Sigmoid colon (tissue), 6 donors: ENCODE measurements at regions not wholly inside any gene's neighbourhood (a gene's known extent, or its start where the extent isn't known, plus 50 kb on each side); places are given as distances from the start of the nearest gene placed in this dataset.
A peak's percentile ranks its signal among the peaks of the same experiment; 100 is the strongest.

Experiments used
- DNase-seq: peaks from one replicate; pipeline ENCODE4 v3.0.0-alpha.2; 2019
- H3K27ac ChIP-seq, 4 donors: fragments of 200-600 bp; sonication (generic); one replicate each; pipeline ENCODE4 v1.5.1; 2016 to 2019; ENCODE audit warnings: mild to moderate bottlenecking in 1 of 4
- H3K27me3 ChIP-seq, 3 donors: fragments of 200-600 bp; sonication (generic); one replicate each; pipeline ENCODE4 v1.5.1; 2019; ENCODE audit warnings: mild to moderate bottlenecking in 1 of 3
- H3K36me3 ChIP-seq, 4 donors: fragments of 200-600 bp; sonication (generic); one replicate each; pipeline ENCODE4 v1.5.1; 2016 to 2019
- H3K4me1 ChIP-seq, 4 donors: fragments of 200-600 bp; sonication (generic); one replicate each; pipeline ENCODE4 v1.5.1; 2017 to 2019
- H3K4me3 ChIP-seq, 4 donors: fragments of 200-600 bp; sonication (generic); one replicate each; pipeline ENCODE4 v1.5.1; 2017 to 2019; ENCODE audit warnings: mild to moderate bottlenecking in 2 of 4, moderate library complexity in 1 of 4
- H3K9me3 ChIP-seq, 4 donors: fragments of 200-600 bp in 3 of 4; sonication (generic) in 3 of 4; one replicate each; pipeline versions ENCODE4 v1.5.1 to v1.6.1; 2013 to 2019
- EP300 ChIP-seq, 4 donors: sonication (generic); formaldehyde crosslinking; IDR thresholded peaks; one replicate each; pipeline ENCODE4 v1.6.1; 2017; ENCODE audit warnings: antibody characterized with exemption in 4 of 4
- POLR2A ChIP-seq, 2 donors: fragments of 450-650 bp; IDR thresholded peaks; one replicate each; pipeline ENCODE4 v1.6.1; 2016; ENCODE audit warnings: antibody characterized with exemption in 2 of 2, mild to moderate bottlenecking in 2 of 2, moderate library complexity in 2 of 2
- POLR2AphosphoS5 ChIP-seq, 4 donors: sonication (generic); formaldehyde crosslinking; IDR thresholded peaks; one replicate each; pipeline ENCODE4 v1.6.1; 2017; ENCODE audit warnings: antibody characterized with exemption in 4 of 4
- WGBS, 2 donors: extraction: QIAGEN DNeasy Blood & Tissue Kit; methylation state at CpG; one replicate each; pipeline ENCODE4 v1.1.7; 2013; 5-methylcytosine and 5-hydroxymethylcytosine counted together
- intact Hi-C: fragments of 100-400 bp; cut with DNase I; formaldehyde crosslinking; loops from one replicate; pipeline ENCODE4 v1.15.1; 2023
- TF ChIP-seq, protein P1 (sequence below), 4 experiments: fragments of 450-650 bp in 3 of 4; fragments of 200-600 bp in 1 of 4; IDR thresholded peaks; one replicate each; pipeline ENCODE4 v1.5.1; 2016 to 2019; ENCODE audit warnings: antibody characterized with exemption in 4 of 4, mild to moderate bottlenecking in 3 of 4, moderate library complexity in 2 of 4
- donor health status: healthy with polysubstance abuse.
- donor health status: healthy.

- DNase-seq = no peak
- no peaks in the 10 kb centered on the region for H3K9me3 ChIP-seq
- H3K27ac ChIP-seq = no peak overlapping the region
- no peaks in the 10 kb centered on the region for H3K27me3 ChIP-seq
- 85 to 93% methylated on average over 6 of the region's 6 CpGs for WGBS, 2 donors
- no peak overlapping the region for H3K4me3 ChIP-seq
- intact Hi-C loops = no loop called here
- TF ChIP-seq EP300 (IDR thresholded peaks at IDR 0.05) (no peak), POLR2A (IDR thresholded peaks at IDR 0.05) (no peak)
- no peaks in the 10 kb centered on the region for H3K36me3 ChIP-seq
- H3K4me1 ChIP-seq = peaks cover 0 to 16% (median 12%) of the 10 kb centered on the region in 4 donors
Observed at GRCh38 chr4:57499786-57500185, 389.6 kb upstream of the IGFBP7 start.

- no peak overlapping the region for H3K27ac ChIP-seq
- no peak for DNase-seq
- intact Hi-C loops = no loop called here
- no peaks in the 10 kb centered on the region for H3K27me3 ChIP-seq
- WGBS, 2 donors = 52 to 79% methylated on average over 4 of the region's 4 CpGs
- TF ChIP-seq POLR2A (IDR thresholded peaks at IDR 0.05) = no peak
- no peak for TF ChIP-seq EP300 (IDR thresholded peaks at IDR 0.05)
- no peak for TF ChIP-seq POLR2AphosphoS5 (IDR thresholded peaks at IDR 0.05)
- TF ChIP-seq, protein P1, sequence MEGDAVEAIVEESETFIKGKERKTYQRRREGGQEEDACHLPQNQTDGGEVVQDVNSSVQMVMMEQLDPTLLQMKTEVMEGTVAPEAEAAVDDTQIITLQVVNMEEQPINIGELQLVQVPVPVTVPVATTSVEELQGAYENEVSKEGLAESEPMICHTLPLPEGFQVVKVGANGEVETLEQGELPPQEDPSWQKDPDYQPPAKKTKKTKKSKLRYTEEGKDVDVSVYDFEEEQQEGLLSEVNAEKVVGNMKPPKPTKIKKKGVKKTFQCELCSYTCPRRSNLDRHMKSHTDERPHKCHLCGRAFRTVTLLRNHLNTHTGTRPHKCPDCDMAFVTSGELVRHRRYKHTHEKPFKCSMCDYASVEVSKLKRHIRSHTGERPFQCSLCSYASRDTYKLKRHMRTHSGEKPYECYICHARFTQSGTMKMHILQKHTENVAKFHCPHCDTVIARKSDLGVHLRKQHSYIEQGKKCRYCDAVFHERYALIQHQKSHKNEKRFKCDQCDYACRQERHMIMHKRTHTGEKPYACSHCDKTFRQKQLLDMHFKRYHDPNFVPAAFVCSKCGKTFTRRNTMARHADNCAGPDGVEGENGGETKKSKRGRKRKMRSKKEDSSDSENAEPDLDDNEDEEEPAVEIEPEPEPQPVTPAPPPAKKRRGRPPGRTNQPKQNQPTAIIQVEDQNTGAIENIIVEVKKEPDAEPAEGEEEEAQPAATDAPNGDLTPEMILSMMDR (IDR thresholded peaks at IDR 0.05) = no peak
- H3K4me1 ChIP-seq = peaks cover 0 to 16% (median 12%) of the 10 kb centered on the region in 4 donors
- no peak overlapping the region for H3K4me3 ChIP-seq
- H3K36me3 ChIP-seq = no peaks in the 10 kb centered on the region
- no peaks in the 10 kb centered on the region for H3K9me3 ChIP-seq
Observed at GRCh38 chr4:57498251-57498650, 388.1 kb upstream of the IGFBP7 start.

DNA sequence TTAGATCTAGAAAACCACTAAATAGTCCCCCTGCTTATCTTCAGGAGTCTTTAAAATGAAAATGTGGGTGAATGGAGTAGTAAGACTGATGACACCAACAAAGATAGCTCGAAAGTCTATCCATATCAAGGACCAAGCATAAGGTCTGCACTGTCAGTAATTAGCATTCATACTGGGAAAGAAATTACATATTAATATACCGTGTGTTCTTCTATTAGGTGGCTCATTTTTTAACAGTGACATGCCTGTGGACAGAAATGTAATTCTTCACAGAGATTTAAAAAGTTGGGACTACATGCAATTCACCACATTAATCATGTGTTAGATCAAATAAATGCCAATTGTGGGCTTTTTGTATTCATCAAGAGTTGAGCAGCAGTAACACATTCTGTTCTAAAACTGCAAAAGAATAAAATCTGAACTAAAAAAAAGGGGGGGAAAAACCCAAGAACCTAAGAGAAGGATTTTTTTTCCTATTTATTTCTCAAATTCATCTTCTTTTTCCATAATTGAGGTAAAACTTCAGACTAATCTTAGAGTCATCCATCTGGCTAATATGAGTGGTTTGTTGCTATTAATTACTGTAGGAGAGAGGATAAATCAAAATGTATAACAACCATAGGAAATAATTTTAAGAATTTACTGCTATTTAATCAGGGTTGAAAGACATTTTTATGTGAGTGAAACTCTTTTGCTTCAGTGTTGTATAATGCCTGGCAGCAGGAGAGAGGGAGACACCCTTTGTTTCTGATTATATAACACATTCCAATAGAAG, 386.7 kb upstream of the IGFBP7 start:
- Histone ChIP-seq H3K4me1 (peaks cover 0 to 16% (median 10%) of the 10 kb centered on the region in 4 donors), H3K36me3 (no peaks in the 10 kb centered on the region), H3K4me3 (no peak overlapping the region), H3K27ac (no peak overlapping the region), H3K27me3 (no peaks in the 10 kb centered on the region), H3K9me3 (no peaks in the 10 kb centered on the region)
- no peak for DNase-seq
- TF ChIP-seq EP300 (IDR thresholded peaks at IDR 0.05) (no peak), POLR2AphosphoS5 (IDR thresholded peaks at IDR 0.05) (no peak), POLR2A (IDR thresholded peaks at IDR 0.05) (no peak)
- TF ChIP-seq, protein P1 (IDR thresholded peaks at IDR 0.05) = no peak
- intact Hi-C loops = no loop called here
- WGBS, 2 donors = 20 to 37% methylated on average over 2 of the region's 2 CpGs

GRCh38 chr4:57494821-57495220, 384.6 kb upstream of the IGFBP7 start:
- H3K4me1 ChIP-seq = peaks cover 0 to 25% (median 10%) of the 10 kb centered on the region in 4 donors
- no peaks in the 10 kb centered on the region for H3K9me3 ChIP-seq
- intact Hi-C loops = no loop called here
- H3K36me3 ChIP-seq = no peaks in the 10 kb centered on the region
- WGBS, 2 donors = 54 to 61% methylated on average over 4 of the region's 4 CpGs
- H3K27me3 ChIP-seq = no peaks in the 10 kb centered on the region
- no peak overlapping the region for H3K4me3 ChIP-seq
- peak overlapping the region in 1 of 4 donors; percentile 17 for H3K27ac ChIP-seq
- no peak for DNase-seq
- TF ChIP-seq POLR2AphosphoS5 (IDR thresholded peaks at IDR 0.05) = no peak
- TF ChIP-seq, protein P1 (IDR thresholded peaks at IDR 0.05) = no peak
- TF ChIP-seq POLR2A (IDR thresholded peaks at IDR 0.05) = no peak
- TF ChIP-seq EP300 (IDR thresholded peaks at IDR 0.05) = no peak

DNA sequence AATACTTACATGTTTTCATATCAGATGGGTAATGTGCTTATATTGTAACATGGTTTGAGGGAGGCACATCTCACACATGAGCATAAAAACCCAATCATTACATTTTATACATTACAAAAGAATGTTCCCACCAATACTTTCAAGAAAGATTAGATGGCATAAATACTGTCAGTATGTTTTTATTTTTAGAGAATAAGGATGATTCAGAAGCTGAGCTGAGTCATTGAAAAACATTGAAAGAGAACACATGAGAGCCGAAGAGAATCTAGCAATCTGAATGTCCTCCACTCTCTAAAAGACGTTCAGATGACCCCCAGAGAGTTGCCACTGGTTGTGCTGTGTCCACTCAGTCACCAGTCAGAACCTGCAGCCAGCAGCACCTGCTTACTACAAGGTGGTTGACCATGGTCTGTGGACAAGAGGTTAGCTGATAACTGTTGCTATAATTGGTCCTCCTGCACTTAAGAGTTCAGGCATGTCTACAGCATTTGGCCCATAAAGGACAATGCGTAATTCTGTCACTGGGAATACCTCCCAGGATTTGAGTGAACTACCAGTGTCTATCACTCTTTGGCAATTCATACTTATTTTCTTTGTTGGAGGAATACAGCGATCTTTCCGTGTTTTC, 382.2 kb upstream of the IGFBP7 start:
- no peaks in the 10 kb centered on the region for H3K27me3 ChIP-seq

More for the DNA sequence above, 382.2 kb upstream of the IGFBP7 start:
- intact Hi-C loops = no loop called here
- WGBS, 2 donors = 76 to 78% methylated on average over 5 of the region's 5 CpGs
- no peaks in the 10 kb centered on the region for H3K36me3 ChIP-seq
- TF ChIP-seq POLR2AphosphoS5 (IDR thresholded peaks at IDR 0.05) (no peak), POLR2A (IDR thresholded peaks at IDR 0.05) (no peak), EP300 (IDR thresholded peaks at IDR 0.05) (no peak)
- TF ChIP-seq, protein P1 (IDR thresholded peaks at IDR 0.05) = no peak
- no peak for DNase-seq
- peak overlapping the region in 1 of 4 donors; percentile 14 for H3K27ac ChIP-seq
- H3K9me3 ChIP-seq = no peaks in the 10 kb centered on the region
- H3K4me1 ChIP-seq = peaks cover 0 to 20% (median 6%) of the 10 kb centered on the region in 4 donors
- H3K4me3 ChIP-seq = no peak overlapping the region
